Stomach (tissue), 4 donors: ENCODE measurements at regions not wholly inside any gene's neighbourhood (a gene's known extent, or its start where the extent isn't known, plus 50 kb on each side); places are given as distances from the start of the nearest gene placed in this dataset.

ENCODE experiments used
- CTCF ChIP-seq, 7 experiments: fragments of 450-650 bp in 4 of 7; fragments of 200-600 bp in 3 of 7; sonication (generic) in 3 of 7; IDR thresholded peaks; one replicate each; pipeline ENCODE4 v1.5.1; 2016 to 2019; ENCODE audit warnings: antibody characterized with exemption in 7 of 7, control low read depth in 2 of 7, mild to moderate bottlenecking in 1 of 7
- POLR2AphosphoS5 ChIP-seq, 3 donors: sonication (generic); formaldehyde crosslinking; IDR thresholded peaks; one replicate each; pipeline ENCODE4 v1.6.1; 2016; ENCODE audit warnings: antibody characterized with exemption in 3 of 3

GRCh38 chr3:78221796-78222195 is 1181.9 kb downstream of the ROBO2 start:
- TF ChIP-seq CTCF (IDR thresholded peaks at IDR 0.05) (no peak), POLR2AphosphoS5 (IDR thresholded peaks at IDR 0.05) (no peak)
